CD4-positive, alpha-beta memory T cell (primary cell): ENCODE measurements at regions not wholly inside any gene's neighbourhood (a gene's known extent, or its start where the extent isn't known, plus 50 kb on each side); places are given as distances from the start of the nearest gene placed in this dataset.
"Not testable (repeated sequence)": the region's sequence is repeated elsewhere in the genome, so short reads cannot be mapped to it uniquely, and the experiment has no call there.

Source experiments
- CTCF ChIA-PET: fragments of 350-600 bp; sonication (Branson Sonifier 250); formaldehyde crosslinking; loops from one replicate; lab custom pipeline; 2021; ENCODE audit warnings: inconsistent platforms; ENCODE audit not compliant: partially characterized antibody; lab: Charles Lee
- POLR2A ChIA-PET: fragments of 350-600 bp; sonication (Branson Sonifier 250); formaldehyde crosslinking; loops from one replicate; lab custom pipeline; 2021; ENCODE audit not compliant: partially characterized antibody; lab: Charles Lee
- DNase-seq, 5 donors: peaks; one replicate each; pipeline versions ENCODE4 v3.0.0 to v3.0.0-alpha.2; 2020 to 2022; ENCODE audit warnings: mixed read lengths in 1 of 5
- H3K27ac ChIP-seq: one replicate; pipeline ENCODE4 v1.7.0; 2013; ENCODE audit warnings: low read depth, low read length
- H3K27me3 ChIP-seq: 2 replicates; pipeline ENCODE4 v1.7.0; 2013; ENCODE audit warnings: mild to moderate bottlenecking, low read length, moderate library complexity; ENCODE audit not compliant: insufficient read depth
- H3K36me3 ChIP-seq: 2 replicates; pipeline ENCODE4 v1.7.0; 2013; ENCODE audit warnings: mild to moderate bottlenecking, low read length, moderate library complexity; ENCODE audit not compliant: insufficient read depth
- H3K4me1 ChIP-seq: 2 replicates; pipeline ENCODE4 v1.7.0; 2013; ENCODE audit warnings: mild to moderate bottlenecking, low read length, moderate library complexity; ENCODE audit not compliant: insufficient read depth
- H3K4me3 ChIP-seq, 2 donors: one replicate each; pipeline ENCODE4 v1.7.0; 2013; ENCODE audit warnings: low read length in 2 of 2, mild to moderate bottlenecking in 1 of 2
- H3K9me3 ChIP-seq, 2 donors: one replicate each; pipeline ENCODE4 v1.7.0; 2013; ENCODE audit warnings: low read length in 2 of 2, control low read depth in 1 of 2; ENCODE audit not compliant: control insufficient read depth in 1 of 2
- H3K27ac Mint-ChIP-seq, 7 donors: one replicate each; pipeline ENCODE4 v1.8.0; 2020 to 2021; ENCODE audit warnings: mixed read lengths in 7 of 7, mild to moderate bottlenecking in 6 of 7, inconsistent platforms in 3 of 7, moderate library complexity in 3 of 7
- H3K27me3 Mint-ChIP-seq, 2 donors: one replicate each; pipeline ENCODE4 v1.8.0; 2020 to 2021; ENCODE audit warnings: mixed read lengths in 2 of 2
- H3K36me3 Mint-ChIP-seq, 2 donors: one replicate each; pipeline ENCODE4 v1.8.0; 2020 to 2021; ENCODE audit warnings: mixed read lengths in 2 of 2, inconsistent platforms in 1 of 2, mild to moderate bottlenecking in 1 of 2
- H3K4me1 Mint-ChIP-seq, 4 donors: one replicate each; pipeline ENCODE4 v1.8.0; 2020 to 2021; ENCODE audit warnings: mixed read lengths in 4 of 4, mild to moderate bottlenecking in 1 of 4
- H3K4me3 Mint-ChIP-seq, 8 donors: one replicate each; pipeline ENCODE4 v1.8.0; 2020 to 2021; ENCODE audit warnings: mixed read lengths in 8 of 8, mild to moderate bottlenecking in 7 of 8, moderate library complexity in 6 of 8, inconsistent platforms in 3 of 8
- H3K9me3 Mint-ChIP-seq, 8 donors: one replicate each; pipeline ENCODE4 v1.8.0; 2020 to 2021; ENCODE audit warnings: mixed read lengths in 8 of 8, mild to moderate bottlenecking in 5 of 8, inconsistent platforms in 3 of 8, moderate library complexity in 1 of 8
- intact Hi-C: fragments of 100-400 bp; cut with micrococcal nuclease; formaldehyde crosslinking; loops from one replicate; pipeline ENCODE4 v1.15.1; 2023

DNA sequence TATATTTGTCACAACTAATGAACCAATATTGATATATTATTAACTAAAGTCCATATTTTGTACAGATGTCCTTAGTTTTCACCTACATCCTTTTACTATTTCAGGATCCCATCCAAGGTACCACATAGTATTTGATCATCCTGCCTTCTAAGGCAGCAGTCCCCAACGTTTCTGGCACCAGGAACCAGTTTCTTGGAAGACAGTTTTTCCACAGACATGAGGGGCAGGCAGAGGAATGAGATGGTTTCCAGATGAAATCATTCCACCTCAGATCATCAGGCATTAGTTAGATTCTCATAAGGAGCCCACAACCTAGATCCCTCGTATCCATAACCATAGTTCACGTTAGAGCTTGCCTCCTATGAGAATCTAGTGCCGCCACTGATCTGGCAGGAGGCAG lies 82.8 kb upstream of the BCL2L14 start:
- POLR2A ChIA-PET: no interaction called here
- H3K9me3 ChIP-seq: no peaks in the 10 kb centered on the region
- Mint-ChIP-seq H3K27ac (no peak overlapping the region), H3K36me3 (peaks cover 1 to 7% of the 10 kb centered on the region in 2 donors), H3K4me1 (peaks cover 17 to 27% (median 21%) of the 10 kb centered on the region in 4 donors), H3K27me3 (no peaks in the 10 kb centered on the region), H3K4me3 (no peak overlapping the region), H3K9me3 (peaks cover 0 to 15% (median 5%) of the 10 kb centered on the region in 8 donors)
- H3K27me3 ChIP-seq: no peaks in the 10 kb centered on the region
- intact Hi-C loops: no loop called here
- DNase-seq: no peak
- no peak overlapping the region for H3K4me3 ChIP-seq
- H3K4me1 ChIP-seq: peaks cover 15% of the 10 kb centered on the region
- no peaks in the 10 kb centered on the region for H3K36me3 ChIP-seq
- CTCF ChIA-PET: interaction anchor here (6.3 kb wide), 1 partner anchor 21 kb away, joined by 28 read pairs; no protein-coding TSS in a partner anchor
- no peak overlapping the region for H3K27ac ChIP-seq

GRCh38 chr12:11991604-11992003 lies 79.1 kb upstream of the BCL2L14 start:
- Histone ChIP-seq H3K4me1 (no peaks in the 10 kb centered on the region), H3K27me3 (no peaks in the 10 kb centered on the region), H3K9me3 (no peaks in the 10 kb centered on the region), H3K27ac (no peak overlapping the region), H3K36me3 (no peaks in the 10 kb centered on the region), H3K4me3 (no peak overlapping the region)
- H3K9me3 Mint-ChIP-seq: peaks cover 0 to 23% (median 8%) of the 10 kb centered on the region in 8 donors
- no peak for DNase-seq
- ChIA-PET POLR2A (interaction anchor here (1.6 kb wide), 1 partner anchor 10 kb away, joined by 10 read pairs; no protein-coding TSS in a partner anchor), CTCF (interaction anchor here (1.1 kb wide), 1 partner anchor 11 kb away, joined by 3 read pairs; no protein-coding TSS in a partner anchor)
- peaks cover 10 to 29% (median 11%) of the 10 kb centered on the region in 4 donors for H3K4me1 Mint-ChIP-seq
- H3K27ac Mint-ChIP-seq: no peak overlapping the region
- intact Hi-C loops: no loop called here
- H3K36me3 Mint-ChIP-seq: peaks cover 1 to 7% of the 10 kb centered on the region in 2 donors
- no peak overlapping the region for H3K4me3 Mint-ChIP-seq
- no peaks in the 10 kb centered on the region for H3K27me3 Mint-ChIP-seq

DNA sequence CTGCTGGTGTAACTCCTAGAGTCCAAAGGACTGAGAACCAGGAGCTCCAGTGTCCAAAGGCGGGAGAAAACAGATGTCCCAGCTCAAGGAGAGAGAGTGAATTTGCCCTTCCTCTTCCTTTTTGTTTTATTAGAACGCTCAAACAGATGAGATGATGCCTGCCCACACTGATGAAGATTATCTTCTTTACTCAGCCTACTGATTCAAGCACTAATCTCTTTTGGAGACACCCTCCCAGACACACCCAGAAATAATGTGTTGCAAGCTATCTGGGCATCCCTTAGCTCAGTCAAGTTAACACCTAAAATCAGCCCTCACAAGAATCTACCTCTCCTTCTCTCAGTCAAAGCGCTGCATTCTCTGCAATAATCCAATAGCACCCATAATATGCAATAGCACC lies 78.2 kb upstream of the BCL2L14 start:
- intact Hi-C loops: no loop called here
- peaks cover 2% of the 10 kb centered on the region for H3K4me1 ChIP-seq
- Mint-ChIP-seq H3K27me3 (no peaks in the 10 kb centered on the region), H3K36me3 (peaks cover 1 to 7% of the 10 kb centered on the region in 2 donors), H3K9me3 (peaks cover 0 to 23% (median 8%) of the 10 kb centered on the region in 8 donors), H3K4me1 (peaks cover 11 to 32% (median 13%) of the 10 kb centered on the region in 4 donors), H3K27ac (peak overlapping the region in 2 of 7 donors; percentile 29 to 75), H3K4me3 (no peak overlapping the region)
- POLR2A ChIA-PET: interaction anchor here (1.0 to 1.6 kb wide), 2 partner anchors 11 to 19 kb away, joined by 3 to 10 read pairs; no protein-coding TSS in a partner anchor
- CTCF ChIA-PET: interaction anchor here (0.9 to 1.3 kb wide), 2 partner anchors 9 to 10 kb away, joined by 3 read pairs; no protein-coding TSS in a partner anchor
- H3K36me3 ChIP-seq: no peaks in the 10 kb centered on the region
- no peak for DNase-seq
- no peaks in the 10 kb centered on the region for H3K9me3 ChIP-seq
- H3K27me3 ChIP-seq: no peaks in the 10 kb centered on the region
- H3K27ac ChIP-seq: no peak overlapping the region
- no peak overlapping the region for H3K4me3 ChIP-seq

- DNase-seq: peak; percentile 73 to 83 (median 79)
- Mint-ChIP-seq H3K4me1 (peaks cover 27 to 65% (median 37%) of the 10 kb centered on the region in 4 donors), H3K27ac (peak overlapping the region; percentile 86 to 96 (median 93)), H3K4me3 (peak overlapping the region; percentile 6 to 71 (median 58))
- ChIA-PET POLR2A (interaction anchor here (0.8 to 6.6 kb wide), 11 partner anchors 9 to 359 kb away, joined by 3 to 50 read pairs (median 5); partner anchors contain the start of genes BORCS5 and ETV6), CTCF (interaction anchor here (1.1 to 7.0 kb wide), 3 partner anchors 10 to 34 kb away, joined by 3 to 41 read pairs (median 36); no protein-coding TSS in a partner anchor)
- not testable (repeated sequence) for H3K27me3 ChIP-seq, H3K9me3 Mint-ChIP-seq, H3K9me3 ChIP-seq, H3K36me3 Mint-ChIP-seq, H3K27me3 Mint-ChIP-seq, H3K36me3 ChIP-seq, H3K27ac ChIP-seq
- intact Hi-C loops: loop anchor here (1.0 to 2.0 kb wide), 2 partner anchors 11 to 18 kb away; no protein-coding TSS in a partner anchor
- Histone ChIP-seq H3K4me3 (peak overlapping the region in 1 of 2 donors; percentile 45), H3K4me1 (peaks cover 36% of the 10 kb centered on the region)
These were observed 72.3 kb upstream of the BCL2L14 start for GRCh38 chr12:11998307-11998943.

GRCh38 chr12:11998944-11999315 lies 71.8 kb upstream of the BCL2L14 start:
- POLR2A ChIA-PET: interaction anchor here (0.8 to 6.6 kb wide), 10 partner anchors 9 to 358 kb away, joined by 3 to 50 read pairs (median 6); partner anchors contain the start of genes BORCS5 and ETV6
- Mint-ChIP-seq H3K27me3 (no peaks in the 10 kb centered on the region), H3K4me1 (peaks cover 29 to 64% (median 40%) of the 10 kb centered on the region in 4 donors), H3K9me3 (peaks cover 0 to 10% (median 5%) of the 10 kb centered on the region in 8 donors), H3K27ac (peak overlapping the region; percentile 86 to 96 (median 93)), H3K36me3 (peaks cover 0 to 7% of the 10 kb centered on the region in 2 donors), H3K4me3 (peak overlapping the region; percentile 6 to 71 (median 58))
- no peak for DNase-seq
- Histone ChIP-seq H3K27ac (no peak overlapping the region), H3K4me3 (peak overlapping the region in 1 of 2 donors; percentile 45), H3K9me3 (no peaks in the 10 kb centered on the region), H3K36me3 (no peaks in the 10 kb centered on the region), H3K27me3 (no peaks in the 10 kb centered on the region), H3K4me1 (peaks cover 36% of the 10 kb centered on the region)
- CTCF ChIA-PET: interaction anchor here (1.1 to 7.0 kb wide), 3 partner anchors 10 to 34 kb away, joined by 3 to 41 read pairs (median 36); no protein-coding TSS in a partner anchor
- intact Hi-C loops: loop anchor here (1.0 to 2.0 kb wide), 2 partner anchors 10 to 18 kb away; no protein-coding TSS in a partner anchor

GRCh38 chr12:12003609-12004008 lies 67.1 kb upstream of the BCL2L14 start:
- no peak overlapping the region for H3K27ac Mint-ChIP-seq
- Histone ChIP-seq H3K4me3 (no peak overlapping the region), H3K36me3 (no peaks in the 10 kb centered on the region), H3K9me3 (no peaks in the 10 kb centered on the region), H3K27ac (no peak overlapping the region), H3K27me3 (no peaks in the 10 kb centered on the region), H3K4me1 (peaks cover 41% of the 10 kb centered on the region)
- POLR2A ChIA-PET: interaction anchor here (0.7 to 6.6 kb wide), 3 partner anchors 19 to 29 kb away, joined by 3 to 50 read pairs (median 6); no protein-coding TSS in a partner anchor
- no peak overlapping the region for H3K4me3 Mint-ChIP-seq
- intact Hi-C loops: loop anchor here (10.0 kb wide), 2 partner anchors 49 to 129 kb away; no protein-coding TSS in a partner anchor
- no peaks in the 10 kb centered on the region for H3K27me3 Mint-ChIP-seq
- no peak for DNase-seq
- CTCF ChIA-PET: interaction anchor here (0.6 to 7.0 kb wide), 5 partner anchors 13 to 423 kb away, joined by 3 to 41 read pairs (median 3); no protein-coding TSS in a partner anchor
- H3K4me1 Mint-ChIP-seq: peaks cover 48 to 80% (median 64%) of the 10 kb centered on the region in 4 donors
- H3K9me3 Mint-ChIP-seq: peaks cover 0 to 4% (median under 1%) of the 10 kb centered on the region in 8 donors
- H3K36me3 Mint-ChIP-seq: peaks cover 3 to 8% of the 10 kb centered on the region in 2 donors
